Astrocyte of the cerebellum (primary cell): ENCODE measurements at regions not wholly inside any gene's neighbourhood (a gene's known extent, or its start where the extent isn't known, plus 50 kb on each side); places are given as distances from the start of the nearest gene placed in this dataset.

Experiments used
- DNase-seq: peaks from one replicate; pipeline ENCODE4 v3.0.0-alpha.2; 2011; ENCODE audit warnings: low read depth
- H3K4me3 ChIP-seq: 2 replicates; pipeline ENCODE4 v1.5.1; 2011; ENCODE audit warnings: mild to moderate bottlenecking, low read depth, low read length, moderate library complexity
- CTCF ChIP-seq: IDR thresholded peaks from 2 replicates; pipeline ENCODE4 v1.5.1; 2012; ENCODE audit warnings: low read length, low read depth, moderate library complexity, mild to moderate bottlenecking; ENCODE audit errors: missing control alignments
- in situ Hi-C: cut with HindIII; loops from 2 replicates; pipeline ENCODE4 v1.10.0; 2017; ENCODE audit warnings: low sequenced_read_pairs

DNA sequence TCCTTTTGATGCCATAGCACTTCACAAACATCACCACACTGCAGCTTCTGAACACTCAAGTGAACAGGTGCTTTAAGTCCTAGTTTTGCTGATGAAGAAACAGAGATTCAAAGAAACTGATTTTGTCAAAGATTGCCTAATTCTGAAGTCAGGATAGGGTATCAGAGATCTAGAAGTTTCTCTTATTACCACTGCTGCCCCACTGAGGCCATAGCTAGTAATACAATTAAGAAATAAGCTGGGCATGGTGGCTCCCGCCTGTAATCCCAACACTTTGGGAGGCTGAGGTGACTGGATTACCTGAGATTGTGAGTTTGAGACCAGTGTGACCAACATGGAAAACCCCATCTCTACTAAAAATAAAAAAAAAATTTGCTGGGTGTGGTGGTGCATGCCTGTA is 458.3 kb upstream of the SEL1L start:
- peak; percentile 29 for TF ChIP-seq CTCF
- H3K4me3 ChIP-seq: no peak overlapping the region
- no peak for DNase-seq
- in situ Hi-C loops: no loop called here

DNA sequence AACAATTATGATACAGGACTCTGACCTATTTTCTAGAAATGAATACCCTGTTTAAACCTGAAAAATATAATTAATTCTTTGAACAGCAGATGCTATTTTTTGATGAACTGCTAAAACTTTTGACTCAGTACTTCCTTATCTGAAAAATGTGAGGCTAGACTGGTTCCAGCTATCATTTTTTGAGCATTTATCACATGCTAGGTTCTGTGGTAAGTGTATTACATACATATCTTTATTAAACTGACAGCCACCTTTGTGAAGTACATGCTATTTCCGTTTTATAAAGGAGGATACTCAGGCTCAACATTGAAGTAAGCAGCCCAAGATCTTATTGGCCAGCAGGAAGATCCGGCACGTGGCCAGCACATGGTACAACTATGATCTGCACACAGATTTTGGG is 459.8 kb upstream of the SEL1L start:
- no peak overlapping the region for H3K4me3 ChIP-seq
- in situ Hi-C loops: no loop called here
- DNase-seq: no peak
- no peak for TF ChIP-seq CTCF

GRCh38 chr14:82003426-82003825 is 469.8 kb upstream of the SEL1L start:
- H3K4me3 ChIP-seq: no peak overlapping the region
- no peak for TF ChIP-seq CTCF
- in situ Hi-C loops: no loop called here
- DNase-seq: no peak

DNA sequence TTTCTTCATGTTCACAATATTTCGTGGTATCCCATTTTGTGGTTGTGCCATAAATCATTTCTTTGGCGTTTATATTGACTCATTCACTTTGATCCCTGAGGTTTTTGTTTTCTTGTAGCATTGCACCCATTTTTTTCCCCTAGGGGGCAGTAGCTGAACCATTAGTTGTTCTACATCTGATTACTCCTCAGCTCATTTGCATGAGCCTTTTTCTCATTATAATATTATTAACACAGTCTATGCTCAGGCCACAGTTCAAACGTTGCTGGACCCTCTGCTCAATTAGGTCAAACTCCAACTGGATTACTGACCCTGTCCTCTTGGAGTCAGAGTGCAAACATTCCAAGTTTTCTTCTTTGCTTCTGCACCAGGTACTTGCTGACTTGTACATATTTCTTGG is 475.4 kb upstream of the SEL1L start:
- in situ Hi-C loops: no loop called here
- DNase-seq: no peak
- no peak for TF ChIP-seq CTCF
- no peak overlapping the region for H3K4me3 ChIP-seq

DNA sequence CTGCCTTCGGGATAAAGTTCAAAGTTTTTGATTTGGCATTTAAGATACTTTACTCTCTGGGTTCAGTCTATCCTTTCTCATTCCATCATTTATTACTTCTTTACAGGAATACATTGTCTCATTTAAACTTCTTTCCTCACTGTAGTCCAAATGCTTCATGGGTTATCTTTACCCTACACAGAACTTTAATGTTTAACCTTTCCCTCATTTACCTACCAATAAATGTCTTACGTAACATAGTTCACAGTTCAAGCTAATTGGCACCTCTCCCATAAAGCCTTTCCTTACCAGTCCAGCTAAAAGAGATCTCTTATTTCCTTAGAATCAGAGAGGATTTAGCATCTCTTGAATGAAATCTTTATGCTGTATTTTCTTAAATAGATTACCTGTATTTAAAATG is 476.3 kb upstream of the SEL1L start:
- H3K4me3 ChIP-seq: no peak overlapping the region
- in situ Hi-C loops: no loop called here
- DNase-seq: no peak
- TF ChIP-seq CTCF: no peak

- no peak overlapping the region for H3K4me3 ChIP-seq
- DNase-seq: no peak
- in situ Hi-C loops: no loop called here
- TF ChIP-seq CTCF: no peak
Observed at GRCh38 chr14:82011460-82011859, 477.8 kb upstream of the SEL1L start.

DNA sequence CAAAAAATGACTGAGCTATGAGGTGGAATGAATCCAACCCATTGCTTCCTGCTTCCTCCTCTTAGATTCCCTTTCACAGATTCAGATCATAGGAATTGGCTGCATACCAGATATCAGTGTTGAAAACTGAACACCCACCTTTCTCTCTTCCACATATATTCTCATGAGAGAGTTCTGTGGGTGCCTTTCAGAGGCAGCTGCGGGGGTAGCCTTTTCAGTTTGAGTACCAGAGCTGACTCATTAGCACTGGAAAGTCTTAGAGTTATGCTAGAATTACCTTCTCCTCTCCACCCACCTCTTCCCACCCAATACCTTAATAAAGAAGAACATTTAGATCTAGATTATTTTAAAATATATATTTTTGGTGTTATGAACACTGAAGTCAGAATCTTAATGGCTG is 495.4 kb upstream of the SEL1L start:
- H3K4me3 ChIP-seq: no peak overlapping the region
- TF ChIP-seq CTCF: no peak
- no peak for DNase-seq
- in situ Hi-C loops: no loop called here
